ENCODE measurements at regions not wholly inside any gene's neighbourhood (a gene's known extent, or its start where the extent isn't known, plus 50 kb on each side); places are given as distances from the start of the nearest gene placed in this dataset.
"Not testable (repeated sequence)": the region's sequence is repeated elsewhere in the genome, so short reads cannot be mapped to it uniquely, and the experiment has no call there.

DNA sequence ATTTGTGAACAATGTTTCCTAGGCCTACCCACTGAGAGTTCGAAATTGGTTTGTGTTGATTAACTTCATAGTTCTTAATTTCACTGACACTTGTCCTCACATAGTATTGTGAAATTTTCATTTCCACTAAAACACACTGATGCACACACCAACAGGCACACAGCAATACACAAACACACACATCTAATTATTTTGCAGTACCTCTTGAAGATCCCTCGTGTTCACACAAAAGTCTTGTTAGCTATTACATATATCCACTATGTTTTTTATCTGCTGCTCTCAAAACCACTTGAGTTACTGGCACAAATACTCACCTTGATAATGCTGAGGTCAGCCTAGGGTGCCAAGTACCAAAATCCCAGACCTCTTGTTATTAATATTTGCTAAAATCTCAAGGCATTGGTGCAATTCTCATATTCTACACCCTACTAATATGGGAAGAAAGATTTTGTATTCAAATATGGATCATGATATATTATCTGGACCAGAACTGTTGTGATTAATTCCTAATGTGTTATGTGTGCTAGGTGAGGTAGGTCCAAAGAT, 767.4 kb upstream of the CDH10 start:
- Histone ChIP-seq H3K27me3 (ENCODE audit: control insufficient read depth, low read length) (no peaks in the 10 kb centered on the region), H4K20me1 (ENCODE audit: control insufficient read depth, insufficient read depth, low read depth, low read length) (no peaks in the 10 kb centered on the region), H3K4me1 (ENCODE audit: control insufficient read depth, low read length) (no peaks in the 10 kb centered on the region), H3K27ac (ENCODE audit: low read depth, low read length) (no peak overlapping the region), H3K4me2 (ENCODE audit: low read length) (no peak overlapping the region), H3K9me3 (ENCODE audit: control insufficient read depth, insufficient read depth, low read length) (no peaks in the 10 kb centered on the region), H3K4me3 (ENCODE audit: low read length) (no peak overlapping the region), H3K36me3 (ENCODE audit: control insufficient read depth, low read length) (no peaks in the 10 kb centered on the region), H3K79me2 (ENCODE audit: control insufficient read depth, low read length) (no peaks in the 10 kb centered on the region), H3K9me2 (replicated peaks; ENCODE audit: control insufficient read depth, low read length) (no peaks in the 10 kb centered on the region), H3F3A (ENCODE audit: control insufficient read depth, insufficient read depth) (no peaks in the 10 kb centered on the region)
- TF ChIP-seq, protein P1, sequence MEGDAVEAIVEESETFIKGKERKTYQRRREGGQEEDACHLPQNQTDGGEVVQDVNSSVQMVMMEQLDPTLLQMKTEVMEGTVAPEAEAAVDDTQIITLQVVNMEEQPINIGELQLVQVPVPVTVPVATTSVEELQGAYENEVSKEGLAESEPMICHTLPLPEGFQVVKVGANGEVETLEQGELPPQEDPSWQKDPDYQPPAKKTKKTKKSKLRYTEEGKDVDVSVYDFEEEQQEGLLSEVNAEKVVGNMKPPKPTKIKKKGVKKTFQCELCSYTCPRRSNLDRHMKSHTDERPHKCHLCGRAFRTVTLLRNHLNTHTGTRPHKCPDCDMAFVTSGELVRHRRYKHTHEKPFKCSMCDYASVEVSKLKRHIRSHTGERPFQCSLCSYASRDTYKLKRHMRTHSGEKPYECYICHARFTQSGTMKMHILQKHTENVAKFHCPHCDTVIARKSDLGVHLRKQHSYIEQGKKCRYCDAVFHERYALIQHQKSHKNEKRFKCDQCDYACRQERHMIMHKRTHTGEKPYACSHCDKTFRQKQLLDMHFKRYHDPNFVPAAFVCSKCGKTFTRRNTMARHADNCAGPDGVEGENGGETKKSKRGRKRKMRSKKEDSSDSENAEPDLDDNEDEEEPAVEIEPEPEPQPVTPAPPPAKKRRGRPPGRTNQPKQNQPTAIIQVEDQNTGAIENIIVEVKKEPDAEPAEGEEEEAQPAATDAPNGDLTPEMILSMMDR (IDR thresholded peaks at IDR 0.05; ENCODE audit: low read depth, low read length, poor library complexity, severe bottlenecking) = no peak
- no peak for TF ChIP-seq EZH2phosphoT487 (IDR thresholded peaks at IDR 0.05; ENCODE audit: borderline replicate concordance, low read length)

DNA sequence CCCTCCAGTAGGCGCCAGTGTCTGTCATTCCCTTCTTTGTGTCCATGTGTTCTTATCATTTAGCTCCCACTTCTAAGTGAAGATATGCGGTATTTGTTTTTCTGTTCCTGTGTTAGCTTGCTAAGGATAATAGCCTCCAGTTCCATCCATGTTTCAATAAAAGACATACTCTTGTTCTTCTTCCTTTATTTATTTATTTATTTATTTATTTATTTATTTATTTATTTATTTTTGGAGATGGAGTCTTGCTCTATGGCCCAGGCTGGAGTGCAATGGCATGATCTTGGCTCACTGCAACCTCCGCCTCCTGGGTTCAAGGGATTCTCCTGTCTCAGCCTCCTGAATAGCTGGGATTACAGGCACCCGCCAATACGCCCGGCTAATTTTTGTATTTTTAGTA, 762.6 kb upstream of the CDH10 start:
- H3K4me1 ChIP-seq (ENCODE audit: control insufficient read depth, low read length); H3K4me2 ChIP-seq (ENCODE audit: low read length); H3K27me3 ChIP-seq (ENCODE audit: control insufficient read depth, low read length); H3K27ac ChIP-seq (ENCODE audit: low read depth, low read length); H3K4me3 ChIP-seq (ENCODE audit: low read length); H3K79me2 ChIP-seq (ENCODE audit: control insufficient read depth, low read length); H3K9me3 ChIP-seq (ENCODE audit: control insufficient read depth, insufficient read depth, low read length); H4K20me1 ChIP-seq (ENCODE audit: control insufficient read depth, insufficient read depth, low read depth, low read length); H3K36me3 ChIP-seq (ENCODE audit: control insufficient read depth, low read length); H3F3A ChIP-seq (ENCODE audit: control insufficient read depth, insufficient read depth); H3K9me2 ChIP-seq (replicated peaks; ENCODE audit: control insufficient read depth, low read length): not testable (repeated sequence)

DNA sequence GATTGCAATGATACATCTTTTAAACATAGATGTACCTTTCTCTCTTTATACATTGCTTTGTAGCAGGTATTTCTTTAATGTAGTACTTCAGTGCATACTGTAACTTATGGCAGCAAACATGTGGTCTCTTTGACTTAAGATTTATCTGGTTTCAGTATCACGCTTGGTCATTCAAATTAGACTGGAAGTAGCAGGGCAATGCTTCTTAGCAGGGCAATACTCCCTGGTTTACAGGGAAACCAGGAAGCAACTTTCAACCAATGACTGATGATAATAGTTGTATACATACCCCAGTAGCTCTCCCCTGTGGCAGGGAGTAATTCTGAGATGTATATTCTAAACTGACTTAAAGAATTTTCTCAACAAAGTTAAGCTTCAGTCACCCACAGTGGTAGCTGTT, 761.1 kb upstream of the CDH10 start:
- TF ChIP-seq, protein P1 (IDR thresholded peaks at IDR 0.05; ENCODE audit: low read depth, low read length, poor library complexity, severe bottlenecking) = no peak
- TF ChIP-seq EZH2phosphoT487 (IDR thresholded peaks at IDR 0.05; ENCODE audit: borderline replicate concordance, low read length) = no peak
- H3K9me2 ChIP-seq (replicated peaks; ENCODE audit: control insufficient read depth, low read length) = no peaks in the 10 kb centered on the region
- H3K27me3 ChIP-seq (ENCODE audit: control insufficient read depth, low read length) = no peaks in the 10 kb centered on the region
- no peaks in the 10 kb centered on the region for H4K20me1 ChIP-seq (ENCODE audit: control insufficient read depth, insufficient read depth, low read depth, low read length)
- no peak overlapping the region for H3K27ac ChIP-seq (ENCODE audit: low read depth, low read length)
- no peaks in the 10 kb centered on the region for H3K9me3 ChIP-seq (ENCODE audit: control insufficient read depth, insufficient read depth, low read length)
- H3F3A ChIP-seq (ENCODE audit: control insufficient read depth, insufficient read depth) = no peaks in the 10 kb centered on the region
- no peaks in the 10 kb centered on the region for H3K4me1 ChIP-seq (ENCODE audit: control insufficient read depth, low read length)
- H3K79me2 ChIP-seq (ENCODE audit: control insufficient read depth, low read length) = no peaks in the 10 kb centered on the region
- H3K4me2 ChIP-seq (ENCODE audit: low read length) = no peak overlapping the region
- no peak overlapping the region for H3K4me3 ChIP-seq (ENCODE audit: low read length)
- no peaks in the 10 kb centered on the region for H3K36me3 ChIP-seq (ENCODE audit: control insufficient read depth, low read length)

DNA sequence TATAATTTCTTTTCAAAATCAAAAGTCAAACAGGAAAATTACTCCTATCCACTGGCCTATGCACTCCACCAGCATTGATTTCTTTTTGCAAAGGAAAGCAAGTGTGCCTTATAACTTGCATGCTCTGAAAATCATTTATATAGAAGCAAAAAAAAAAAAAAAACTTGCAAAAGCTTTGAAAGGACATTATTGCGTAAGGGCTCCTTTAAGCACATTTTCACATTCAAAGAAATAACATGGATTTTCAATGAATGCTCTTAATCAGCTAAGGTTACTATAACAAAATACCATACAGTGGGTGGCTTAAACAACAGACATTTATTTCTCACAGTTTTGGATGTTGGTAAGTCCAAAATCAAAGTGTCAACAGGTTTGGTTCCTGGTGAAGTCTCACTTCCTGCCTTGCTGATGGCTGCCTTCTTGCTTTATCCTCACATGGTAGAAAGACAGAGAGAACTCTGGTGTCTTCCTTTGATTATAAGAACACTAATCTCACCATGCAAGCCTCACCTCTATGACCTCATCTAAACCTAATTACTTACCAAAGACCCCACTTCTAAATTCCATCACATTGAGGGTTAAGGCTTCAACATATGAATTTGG, 755.2 kb upstream of the CDH10 start:
- H3K4me3 ChIP-seq (ENCODE audit: low read length) = no peak overlapping the region
- no peak overlapping the region for H3K4me2 ChIP-seq (ENCODE audit: low read length)
- H3K4me1 ChIP-seq (ENCODE audit: control insufficient read depth, low read length) = no peaks in the 10 kb centered on the region
- H3K9me3 ChIP-seq (ENCODE audit: control insufficient read depth, insufficient read depth, low read length) = no peaks in the 10 kb centered on the region
- no peaks in the 10 kb centered on the region for H4K20me1 ChIP-seq (ENCODE audit: control insufficient read depth, insufficient read depth, low read depth, low read length)
- H3K36me3 ChIP-seq (ENCODE audit: control insufficient read depth, low read length) = no peaks in the 10 kb centered on the region
- H3K9me2 ChIP-seq (replicated peaks; ENCODE audit: control insufficient read depth, low read length) = no peaks in the 10 kb centered on the region
- TF ChIP-seq, protein P1 (IDR thresholded peaks at IDR 0.05; ENCODE audit: low read depth, low read length, poor library complexity, severe bottlenecking) = no peak
- TF ChIP-seq EZH2phosphoT487 (IDR thresholded peaks at IDR 0.05; ENCODE audit: borderline replicate concordance, low read length) = no peak
- H3K27me3 ChIP-seq (ENCODE audit: control insufficient read depth, low read length) = no peaks in the 10 kb centered on the region
- no peaks in the 10 kb centered on the region for H3K79me2 ChIP-seq (ENCODE audit: control insufficient read depth, low read length)
- H3K27ac ChIP-seq (ENCODE audit: low read depth, low read length) = no peak overlapping the region
- no peaks in the 10 kb centered on the region for H3F3A ChIP-seq (ENCODE audit: control insufficient read depth, insufficient read depth)

All from DOHH2 (cell line).